DMS53 (cell line): ENCODE measurements at regions not wholly inside any gene's neighbourhood (a gene's known extent, or its start where the extent isn't known, plus 50 kb on each side); places are given as distances from the start of the nearest gene placed in this dataset.
A peak's percentile ranks its signal among the peaks of the same experiment; 100 is the strongest.

Source experiments
- DNase-seq: peaks from one replicate; lab custom pipeline; 2025; lab: John Stamatoyannopoulos, UW

DNA sequence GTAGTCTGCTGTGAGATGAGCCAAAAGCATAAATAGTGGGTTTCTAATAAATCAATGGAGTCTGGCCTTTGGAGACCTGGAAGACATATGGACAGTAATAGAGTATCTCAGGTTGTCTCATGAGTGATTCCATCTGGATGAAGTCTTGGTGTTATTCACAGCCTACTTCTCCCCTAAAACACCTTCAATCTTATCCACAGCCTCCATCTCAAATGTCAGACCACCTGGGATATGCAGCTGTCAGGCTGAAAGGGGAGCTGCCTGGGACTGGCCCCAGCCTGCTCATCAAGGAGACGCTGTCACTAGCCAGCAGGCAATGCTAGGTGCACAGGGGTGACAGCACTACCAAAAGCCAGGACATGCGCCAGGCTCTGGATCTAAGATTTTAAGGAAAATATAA, 684.0 kb upstream of the ZEB2 start:
- no peak for DNase-seq

DNA sequence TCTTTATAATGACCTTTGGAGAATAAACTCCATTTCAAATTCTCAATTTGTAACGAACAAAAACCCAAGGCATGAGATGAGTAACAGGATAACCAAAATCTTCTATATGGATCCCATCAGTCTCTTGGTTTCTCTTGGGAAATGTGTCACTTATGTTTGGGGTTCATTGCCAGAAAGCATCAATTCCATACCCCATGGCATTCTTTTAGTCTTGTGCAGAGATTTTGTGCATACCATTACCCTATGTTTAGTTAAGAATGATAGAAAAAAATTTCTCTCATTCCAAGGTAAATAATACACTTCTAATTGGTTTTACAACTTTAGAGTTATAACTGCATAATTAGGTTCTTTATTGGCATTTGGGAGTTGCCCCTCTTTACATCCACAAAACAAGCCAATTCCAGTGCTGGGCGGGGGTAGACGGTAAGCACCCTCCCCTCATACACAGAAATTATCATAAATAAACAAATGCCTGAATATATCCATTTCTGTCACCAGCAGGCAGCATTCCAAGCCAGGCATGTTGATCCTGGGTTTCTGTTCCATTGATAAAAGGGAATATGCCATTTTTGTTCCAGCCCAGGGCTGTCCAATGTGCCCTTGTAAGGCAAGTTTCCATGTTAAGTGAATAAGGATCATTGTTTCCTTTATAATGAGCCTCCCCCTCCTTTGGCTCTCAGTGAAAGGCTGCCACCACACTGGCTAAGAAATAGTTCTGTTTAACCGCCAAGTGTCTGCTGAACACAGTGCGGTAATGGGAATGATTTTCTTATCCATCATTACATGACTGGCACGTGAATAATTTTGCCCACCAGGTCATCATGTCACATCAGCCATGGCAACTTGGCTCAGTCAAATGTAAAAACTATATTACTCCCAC, 680.1 kb upstream of the ZEB2 start:
- no peak for DNase-seq

DNA sequence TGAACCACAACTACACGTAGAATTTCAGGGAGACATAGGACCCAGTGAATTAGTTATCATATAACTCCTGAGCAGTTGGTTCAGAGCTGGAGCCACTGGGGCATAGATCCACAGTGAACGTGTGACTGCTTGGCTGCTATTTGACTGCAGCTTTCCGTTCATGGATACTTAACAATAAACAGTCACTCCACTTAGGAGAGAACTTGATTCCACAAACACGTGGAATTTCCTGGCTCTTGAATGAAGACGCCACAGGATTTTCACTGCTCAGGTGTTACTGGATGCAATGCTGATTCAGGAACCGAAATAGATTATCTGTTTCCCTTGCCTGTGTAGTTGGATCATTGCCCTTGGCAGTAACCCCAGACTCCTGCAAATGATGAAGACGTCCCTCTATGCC, 679.1 kb upstream of the ZEB2 start:
- no peak for DNase-seq

DNA sequence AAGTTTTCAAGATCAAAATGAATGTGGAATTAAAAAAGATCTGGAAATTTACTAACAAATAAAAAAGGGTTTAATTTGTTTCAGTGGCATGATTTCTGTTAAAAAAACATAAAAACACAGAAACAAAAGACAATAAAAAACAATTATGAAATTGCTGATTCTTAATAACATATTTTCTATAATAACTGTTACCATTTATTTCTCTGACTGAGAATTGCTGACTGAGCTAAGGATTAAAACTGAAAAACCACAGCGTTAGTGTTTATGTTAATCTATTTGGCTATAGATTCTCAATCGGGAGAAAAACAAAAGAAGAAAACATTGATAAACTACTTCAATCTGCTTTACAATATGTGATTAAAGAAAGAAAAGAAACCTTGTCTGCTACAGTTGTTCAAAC, 678.6 kb upstream of the ZEB2 start:
- no peak for DNase-seq

DNA sequence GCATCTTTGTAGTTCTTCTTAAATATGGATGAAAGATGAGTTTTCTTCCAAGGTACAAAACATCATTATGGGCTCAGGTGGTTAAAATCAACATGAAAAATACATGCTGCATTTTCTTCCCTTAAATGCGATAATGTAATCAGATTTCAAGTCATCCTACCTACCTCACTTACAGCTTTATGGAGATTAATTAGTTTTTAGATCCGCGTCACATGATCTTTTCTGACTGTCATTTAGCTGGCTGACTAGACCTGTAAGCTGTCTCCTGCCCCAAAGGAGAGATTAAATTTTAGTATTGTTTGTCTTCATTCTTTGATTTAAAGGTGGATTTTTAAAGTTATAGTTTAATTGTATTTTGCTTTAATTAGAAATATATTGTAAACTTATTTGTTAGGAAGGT, 678.0 kb upstream of the ZEB2 start:
- DNase-seq = no peak

DNA sequence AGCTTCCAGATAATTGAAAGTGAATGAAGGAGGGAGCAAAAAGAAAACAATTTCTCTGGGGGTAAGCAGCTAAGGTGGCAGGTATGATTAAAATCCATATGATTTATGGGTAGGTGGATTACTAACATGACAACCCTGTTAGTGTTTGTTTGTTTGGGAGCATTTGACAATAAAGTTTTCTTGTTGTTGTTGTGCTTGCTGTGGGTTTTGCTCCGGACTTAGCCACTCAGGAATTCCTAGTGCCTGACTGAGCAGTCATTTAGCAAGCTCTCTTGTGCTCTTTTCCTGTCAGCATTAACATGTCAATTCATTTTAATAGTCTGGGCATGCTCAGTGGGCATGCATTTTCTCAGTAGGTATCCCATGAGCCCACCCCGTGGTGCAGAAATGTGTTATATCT, 674.8 kb upstream of the ZEB2 start:
- no peak for DNase-seq

DNA sequence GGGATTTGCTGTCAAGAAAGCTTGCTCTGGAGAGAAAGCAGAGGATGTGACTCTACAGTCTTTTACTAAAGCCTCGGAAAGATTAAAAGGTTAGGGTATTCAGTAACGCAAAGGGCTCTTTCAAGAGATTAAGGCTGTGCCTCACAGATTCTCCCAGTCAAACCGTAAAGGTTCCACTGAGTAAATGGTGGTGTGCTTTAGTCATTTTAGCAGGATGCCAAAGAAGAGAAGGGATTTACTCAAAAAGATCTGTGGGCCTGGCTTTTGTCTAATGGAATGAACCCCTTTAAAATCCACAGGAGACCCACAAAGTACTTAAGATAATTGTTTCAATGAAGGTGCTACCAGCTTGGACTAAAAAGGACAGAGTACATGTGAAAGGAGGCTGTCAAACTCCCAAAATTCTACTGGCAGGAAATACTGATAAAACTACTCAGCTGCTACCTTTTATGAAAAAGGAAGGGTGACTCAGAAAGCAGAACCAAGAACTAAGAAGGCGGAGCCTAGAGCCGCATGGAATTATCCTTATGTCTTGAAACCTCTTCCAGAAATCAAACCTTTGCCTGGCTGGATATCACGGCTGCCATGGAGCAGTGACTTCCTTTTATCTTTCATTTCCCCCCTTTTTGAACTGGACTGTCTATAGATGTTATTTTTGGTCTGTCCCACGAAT, 670.2 kb upstream of the ZEB2 start:
- DNase-seq = no peak

DNA sequence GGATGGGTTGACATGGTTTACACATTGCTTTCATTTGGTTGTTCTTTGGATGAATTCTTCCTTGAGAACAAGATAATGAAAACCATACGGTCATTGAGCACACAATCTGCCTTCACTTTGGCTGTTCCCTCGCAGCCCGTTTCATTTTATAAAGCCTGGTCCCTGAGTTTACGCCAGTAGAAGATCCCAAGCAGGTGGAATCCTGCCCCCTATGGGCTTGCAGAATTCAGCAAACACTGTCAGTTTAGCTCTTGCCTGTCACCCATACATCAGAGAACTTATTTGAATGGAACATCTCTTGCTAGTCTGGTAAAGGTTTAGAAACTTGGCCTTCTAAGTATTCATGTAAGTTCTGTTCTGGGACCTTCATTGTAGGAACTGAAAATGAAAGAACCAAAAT, 666.4 kb upstream of the ZEB2 start:
- peak; percentile 7 for DNase-seq

DNA sequence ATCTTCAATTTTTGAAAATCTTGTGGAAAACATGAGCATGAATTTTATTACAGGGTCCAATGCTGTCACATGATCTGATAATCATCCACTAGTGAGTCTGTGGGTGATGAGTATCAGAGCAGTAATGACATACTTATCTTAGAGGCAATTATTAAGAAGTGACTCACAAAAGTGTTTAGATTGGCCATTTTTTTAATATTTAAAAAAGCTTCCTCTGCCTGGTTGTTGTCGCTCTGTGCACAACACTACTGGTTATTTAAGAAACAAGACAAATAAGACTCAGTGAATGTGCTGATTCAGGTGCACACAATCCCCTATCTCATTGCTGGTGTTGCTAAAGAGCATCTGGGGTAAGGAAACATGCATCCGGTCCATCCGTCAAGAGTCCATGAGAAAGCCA, 665.8 kb upstream of the ZEB2 start:
- peak; percentile 41 for DNase-seq

DNA sequence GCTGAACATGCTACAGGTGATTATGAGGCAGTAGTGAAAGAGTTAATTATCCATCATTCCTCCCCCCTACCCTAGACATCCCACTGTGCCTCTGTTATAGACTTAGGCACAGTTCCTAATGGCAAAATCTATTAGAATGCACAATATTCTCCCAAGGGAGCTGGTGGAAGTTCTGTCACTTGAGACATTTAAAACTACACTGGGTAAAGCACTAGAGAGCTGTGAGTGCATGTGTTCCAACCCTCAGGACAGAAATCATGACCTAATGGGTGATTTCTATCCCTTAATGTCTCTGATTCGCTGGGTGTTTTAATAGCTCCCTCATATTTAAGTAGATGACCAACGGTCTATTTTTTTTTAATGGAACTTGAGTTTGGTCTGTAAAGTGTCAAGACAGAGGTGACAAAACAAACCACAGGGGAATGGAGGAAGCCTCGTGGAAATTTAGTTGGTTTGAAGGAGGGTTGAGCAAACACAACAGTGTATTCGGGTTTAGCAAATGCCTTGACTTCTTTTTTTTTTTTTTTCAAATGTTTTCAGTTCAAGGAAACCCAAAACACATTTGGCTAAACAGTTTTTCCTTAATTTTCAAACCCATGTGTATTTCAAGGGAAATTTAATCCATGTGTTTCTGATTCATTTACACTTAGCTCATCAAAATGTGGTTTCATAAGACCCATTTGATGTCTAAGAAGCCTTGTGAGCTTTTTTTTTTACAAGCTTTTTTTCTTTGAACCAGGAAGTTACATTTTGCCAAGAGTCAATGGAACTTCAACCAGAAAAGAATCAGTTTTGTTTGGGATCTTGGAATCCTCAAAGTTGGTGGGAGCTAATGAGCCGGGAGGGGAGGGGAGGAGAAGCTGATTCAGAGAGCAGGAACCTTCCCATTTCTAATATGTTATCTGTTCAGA, 665.1 kb upstream of the ZEB2 start:
- no peak for DNase-seq

DNA sequence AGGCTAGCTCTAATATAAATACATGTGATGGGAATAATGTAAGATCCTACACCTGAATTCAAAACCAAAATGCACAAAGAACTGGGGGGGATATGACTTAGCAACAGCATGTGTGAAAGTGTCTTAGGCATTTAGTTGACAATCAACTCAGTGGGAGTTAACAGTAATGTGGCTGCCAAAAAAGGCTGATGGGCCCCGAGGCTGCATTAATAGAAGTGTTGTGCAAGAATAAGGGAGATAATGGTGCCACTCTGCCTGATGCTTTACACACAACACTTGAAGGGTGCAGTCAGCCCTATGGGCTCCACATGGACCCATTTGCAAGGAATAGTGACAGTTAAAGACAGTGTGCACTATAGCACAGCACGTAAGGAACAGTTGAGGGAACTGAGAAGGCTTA, 649.4 kb upstream of the ZEB2 start:
- DNase-seq = no peak

DNA sequence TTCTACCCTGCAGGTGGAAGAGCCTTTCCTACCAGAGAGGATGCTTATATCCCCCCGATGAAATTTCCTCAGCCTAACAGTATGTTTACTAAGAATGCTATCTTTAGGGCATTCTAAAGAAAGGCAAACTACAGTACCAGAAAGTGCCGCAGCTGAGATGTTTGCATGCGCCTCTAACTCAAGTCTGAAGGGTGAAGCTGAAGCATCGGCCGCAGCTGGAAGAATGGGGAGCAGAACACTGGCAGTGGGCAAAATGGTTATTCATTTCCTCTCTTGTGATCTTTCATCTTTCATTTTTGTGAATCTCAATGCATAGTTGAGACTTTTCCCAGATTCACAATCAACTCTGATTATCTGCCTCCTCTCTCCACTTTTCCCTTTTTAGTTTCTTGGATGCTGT, 648.2 kb upstream of the ZEB2 start:
- DNase-seq = no peak

DNA sequence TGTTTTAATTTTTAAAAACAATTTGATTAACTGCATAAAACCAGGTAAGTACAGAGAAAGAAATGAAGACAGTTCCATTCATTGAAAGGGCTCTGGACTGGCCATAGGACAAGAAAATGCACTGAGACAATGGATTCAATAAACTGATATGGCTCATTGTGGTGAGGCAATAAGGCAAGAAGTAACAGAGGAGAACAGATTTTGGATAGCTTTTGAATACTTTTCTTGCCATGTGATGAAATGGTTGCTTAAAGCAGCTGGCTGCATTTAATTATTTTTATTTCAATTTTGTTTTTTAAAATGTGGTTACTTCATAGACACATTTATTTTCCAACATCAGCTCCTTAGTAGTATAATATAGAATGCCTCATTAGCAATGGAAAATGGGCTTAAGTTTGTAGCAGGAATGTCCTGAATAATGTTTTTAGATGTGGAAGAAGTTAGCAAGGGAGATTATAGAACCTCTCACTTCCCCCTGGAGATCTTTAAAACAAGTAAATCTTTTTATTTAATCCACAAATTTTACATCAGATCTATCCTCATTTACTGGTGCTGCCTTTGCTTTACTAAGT, 646.9 kb upstream of the ZEB2 start:
- no peak for DNase-seq

DNA sequence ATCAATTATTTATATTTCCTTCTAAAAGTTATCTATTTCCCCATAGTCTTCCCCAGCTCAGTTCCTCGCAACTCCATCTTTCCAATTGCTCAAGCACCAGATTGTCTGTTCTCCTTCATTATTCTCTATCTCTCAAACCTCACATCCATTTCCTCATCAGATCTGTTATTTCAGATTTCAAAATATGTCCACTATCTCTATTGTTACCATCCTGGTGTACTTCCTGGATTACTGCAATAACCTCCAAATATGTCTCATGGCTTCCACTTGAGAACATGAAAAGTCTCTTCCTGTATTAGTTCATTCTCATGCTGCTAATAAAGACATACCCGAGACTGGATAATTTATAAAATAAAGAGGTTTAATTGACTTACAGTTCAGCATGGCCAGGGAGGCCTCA, 641.7 kb upstream of the ZEB2 start:
- DNase-seq = no peak

DNA sequence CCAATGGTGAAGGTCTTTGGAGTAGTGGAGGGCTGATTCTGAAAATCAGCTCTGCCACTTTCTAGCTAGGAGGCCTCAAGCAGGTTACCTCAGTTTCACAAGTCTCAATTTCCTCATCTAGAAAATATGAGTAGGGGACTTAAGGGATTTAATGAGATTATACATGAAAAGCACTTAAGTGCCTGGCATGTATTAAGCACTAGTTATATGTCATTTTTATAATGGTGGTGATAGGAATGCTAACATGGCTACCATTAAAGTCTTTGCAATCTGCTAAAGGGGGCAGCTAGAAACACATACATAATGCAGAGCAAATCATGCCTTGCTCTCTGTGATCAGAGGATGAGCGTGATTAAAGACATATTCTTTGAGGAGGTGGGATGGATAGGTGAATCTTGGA, 640.9 kb upstream of the ZEB2 start:
- no peak for DNase-seq

DNA sequence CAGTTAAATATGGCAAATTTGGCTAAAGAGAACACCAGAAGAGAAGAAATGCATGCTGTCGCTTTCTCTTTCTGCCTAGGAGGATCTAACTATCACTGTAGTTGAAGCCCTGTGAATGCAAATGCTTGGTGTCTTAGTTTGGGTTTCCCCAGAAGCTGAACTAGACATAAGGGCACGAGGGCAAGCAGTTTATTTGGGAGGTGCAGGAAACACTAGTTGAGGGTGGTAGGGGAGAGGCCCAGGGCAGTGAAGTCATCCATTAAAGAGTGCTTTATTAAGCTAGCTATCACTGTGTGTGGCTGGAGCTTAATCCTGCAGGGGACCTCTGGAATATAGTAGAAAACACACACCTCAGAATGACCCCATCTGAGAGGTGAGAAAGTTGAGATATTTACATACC, 639.8 kb upstream of the ZEB2 start:
- DNase-seq = no peak

DNA sequence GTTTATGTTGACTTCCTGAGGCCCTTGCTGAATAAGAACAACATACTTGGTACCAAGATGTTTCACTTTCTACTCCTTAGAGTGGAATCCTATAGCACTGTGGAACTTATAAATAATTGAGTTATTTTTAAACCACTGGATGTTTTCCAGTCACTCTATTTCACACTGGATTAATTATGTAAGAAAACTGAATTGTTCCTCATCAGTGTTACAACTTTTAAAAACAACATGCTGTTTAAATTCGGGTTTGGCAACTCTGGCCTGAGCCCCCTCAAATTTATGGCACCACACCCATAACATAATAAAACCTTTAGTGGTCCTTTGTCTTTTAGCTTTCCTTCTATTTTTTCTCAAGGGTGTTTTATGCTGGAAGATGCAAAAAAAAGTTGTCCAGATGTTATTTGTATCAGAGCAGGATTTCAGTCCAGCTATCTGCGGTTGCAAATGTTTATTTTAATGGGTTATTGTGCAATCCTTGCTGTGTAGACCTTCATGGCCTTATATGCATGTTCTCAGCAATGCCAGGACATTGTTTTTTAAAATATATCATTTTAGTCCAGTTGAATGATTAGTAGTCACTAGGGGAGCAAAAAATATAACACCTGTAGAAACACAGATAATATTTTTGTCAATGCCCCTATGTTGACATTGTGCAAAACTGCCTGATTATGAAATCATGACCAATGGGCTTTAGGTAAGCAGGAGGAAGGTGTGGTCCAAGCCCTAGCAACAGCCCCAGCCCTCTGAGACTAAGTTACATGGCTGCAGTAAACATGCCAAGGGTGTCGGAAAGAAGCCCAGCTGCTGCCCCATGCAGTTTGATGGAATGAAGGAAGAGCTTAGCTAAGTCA, 638.0 kb upstream of the ZEB2 start:
- no peak for DNase-seq

DNA sequence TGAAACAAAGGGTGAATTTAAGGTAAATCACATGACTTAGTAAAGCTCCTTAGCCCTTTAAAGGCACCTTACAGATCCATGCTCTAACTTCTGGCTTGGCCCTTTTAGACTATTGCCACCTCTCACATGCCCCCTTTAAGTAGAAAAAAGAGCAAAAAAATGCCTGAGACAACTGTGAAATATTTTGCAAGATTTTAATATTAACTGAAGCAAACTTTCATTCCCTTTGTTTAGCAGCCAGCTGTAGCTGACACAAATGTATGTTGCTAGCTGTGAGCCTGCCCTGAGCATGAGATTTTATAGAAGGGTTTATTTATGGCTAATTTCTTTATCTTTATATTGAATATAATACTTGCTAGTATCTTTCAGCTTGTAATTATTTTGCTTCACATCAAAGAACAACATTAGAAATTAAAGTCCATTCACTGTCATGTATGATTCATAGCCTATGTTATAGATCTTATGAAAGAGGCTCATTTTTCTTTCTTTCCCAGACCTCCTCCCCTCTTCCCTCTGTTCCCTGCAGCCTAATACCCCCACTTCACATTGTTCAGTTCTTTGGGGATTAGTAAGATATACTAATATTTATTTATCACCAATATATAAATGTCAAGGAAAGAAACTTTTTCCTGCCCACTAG, 637.2 kb upstream of the ZEB2 start:
- no peak for DNase-seq

DNA sequence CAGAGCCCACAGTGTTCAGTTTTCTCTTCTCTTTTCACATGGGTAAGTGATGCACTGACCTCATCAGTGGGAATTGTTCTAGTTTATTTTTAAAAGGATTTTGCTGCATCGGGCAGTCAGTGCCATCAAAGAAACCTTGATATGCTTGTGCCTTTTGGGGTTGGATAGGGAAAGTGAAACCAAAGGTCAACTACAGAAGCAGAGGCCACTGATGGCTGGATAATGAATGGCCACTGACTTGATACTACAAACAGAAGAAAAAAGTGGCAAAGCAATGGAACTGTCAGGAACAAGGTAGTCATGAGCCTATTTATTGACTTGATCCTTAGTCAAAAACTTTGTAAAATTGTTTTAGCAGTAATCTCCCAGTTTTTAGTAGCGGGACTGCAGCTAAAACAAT, 636.3 kb upstream of the ZEB2 start:
- no peak for DNase-seq

DNA sequence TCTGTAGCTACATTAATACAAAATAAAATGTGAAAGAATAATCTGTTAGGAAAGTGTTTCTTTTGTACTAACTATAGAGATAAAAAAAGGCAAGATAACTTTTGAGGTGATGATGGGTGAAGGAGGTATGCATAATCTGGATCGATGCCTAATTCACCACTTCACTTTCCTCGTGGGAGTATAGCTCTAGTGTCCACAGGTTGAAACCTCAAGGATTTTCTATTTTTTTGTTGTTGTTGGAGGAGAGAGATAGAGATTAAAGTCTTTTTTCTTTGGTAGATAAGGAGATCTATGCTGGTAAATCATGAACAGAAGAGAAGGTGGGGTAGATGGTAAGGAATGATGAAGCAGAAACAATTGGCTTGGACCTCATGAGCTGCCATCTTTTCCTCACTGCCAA, 635.3 kb upstream of the ZEB2 start:
- no peak for DNase-seq

DNA sequence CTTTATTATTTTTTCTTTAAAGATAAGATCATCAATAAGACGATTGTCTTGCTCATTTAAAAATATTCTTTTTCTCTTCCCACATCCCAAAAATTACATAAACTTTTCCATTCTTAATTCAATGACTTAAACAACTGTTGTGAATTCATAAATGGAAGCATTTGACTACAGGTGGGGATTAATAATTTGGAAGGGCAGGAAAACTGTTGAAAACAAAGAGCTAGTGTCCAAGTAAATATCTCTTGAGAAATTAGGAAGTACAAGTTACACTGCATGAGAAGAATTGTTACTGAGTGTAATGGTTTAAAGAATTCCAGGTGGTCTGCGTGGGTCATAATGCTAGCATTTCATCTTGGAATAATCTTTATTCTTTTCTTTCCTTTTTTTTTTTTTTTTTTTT, 634.8 kb upstream of the ZEB2 start:
- no peak for DNase-seq
